HG03196 (cell line): ENCODE measurements at regions not wholly inside any gene's neighbourhood (a gene's known extent, or its start where the extent isn't known, plus 50 kb on each side); places are given as distances from the start of the nearest gene placed in this dataset.
A peak's percentile ranks its signal among the peaks of the same experiment; 100 is the strongest.
"Not testable (repeated sequence)": the region's sequence is repeated elsewhere in the genome, so short reads cannot be mapped to it uniquely, and the experiment has no call there.

Experiments used
- ATAC-seq: cut with Tn5 transposase; IDR thresholded peaks from one replicate; pipeline ENCODE4 v1.9.1; 2021; ENCODE audit not compliant: unreplicated experiment

DNA sequence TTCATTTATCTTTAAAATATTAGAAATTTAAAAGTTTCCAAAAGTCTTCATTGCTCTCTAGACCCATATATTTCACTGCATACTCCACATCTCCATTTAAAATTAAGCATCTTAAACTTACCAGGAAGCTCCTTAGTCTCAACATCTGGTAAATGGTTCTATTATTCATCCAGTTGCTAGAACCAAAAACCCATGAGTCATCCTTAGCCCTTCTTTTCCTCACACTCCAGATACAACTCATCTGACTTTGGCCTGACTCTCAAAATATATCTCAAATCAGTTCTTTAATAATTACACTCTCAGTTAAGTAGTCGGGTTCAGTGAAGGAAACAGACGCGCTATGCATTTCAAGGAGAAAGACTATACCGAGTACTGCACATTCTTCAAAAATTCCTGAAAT, 110.2 kb upstream of the COX7C start:
- ATAC-seq = no peak

DNA sequence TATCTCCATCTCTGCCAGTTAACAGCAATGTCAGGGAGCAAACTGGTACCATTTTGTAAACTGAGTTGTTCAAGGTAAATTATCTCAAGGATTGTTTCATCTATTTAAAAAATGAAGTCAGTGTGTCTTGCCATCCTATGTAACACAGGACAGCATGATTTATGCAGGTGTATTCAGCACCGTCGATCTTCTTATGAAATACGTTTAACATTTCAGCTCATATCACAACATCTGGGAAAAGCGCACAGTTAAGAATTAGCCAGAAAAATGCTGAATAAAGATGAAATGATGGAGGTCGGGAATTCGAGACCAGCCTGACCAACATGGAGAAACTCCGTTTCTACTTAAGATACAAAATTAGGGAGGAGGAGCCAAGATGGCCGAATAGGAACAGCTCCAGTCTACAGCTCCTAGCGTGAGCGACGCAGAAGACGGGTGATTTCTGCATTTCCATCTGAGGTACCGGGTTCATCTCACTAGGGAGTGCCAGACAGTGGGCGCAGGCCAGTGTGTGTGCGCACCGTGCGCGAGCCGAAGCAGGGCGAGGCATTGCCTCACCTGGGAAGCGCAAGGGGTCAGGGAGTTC, 107.3 kb upstream of the COX7C start:
- ATAC-seq = not testable (repeated sequence)

DNA sequence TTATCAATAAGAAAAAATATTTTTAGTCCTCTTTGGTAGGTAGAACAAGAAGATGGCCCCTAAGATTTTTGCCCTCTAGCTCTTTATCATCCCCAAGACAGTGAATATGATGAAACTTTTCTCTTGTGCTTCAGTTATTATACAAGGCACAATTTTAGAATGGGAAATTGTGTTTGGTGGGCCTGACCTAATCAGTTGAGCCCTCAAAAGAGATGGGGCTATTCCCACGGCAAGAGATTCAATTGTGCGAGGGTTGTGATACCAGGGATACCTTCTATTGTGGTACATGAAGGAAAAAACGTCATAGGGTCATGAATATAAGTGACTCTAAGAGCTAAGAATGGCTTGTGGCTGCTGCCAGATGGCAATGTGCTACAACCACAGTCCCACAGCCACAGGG, 94.0 kb upstream of the COX7C start:
- no peak for ATAC-seq

- ATAC-seq = no peak
These were observed 92.1 kb upstream of the COX7C start for GRCh38 chr5:86525622-86526021.

- ATAC-seq = no peak
These were observed 90.9 kb upstream of the COX7C start for GRCh38 chr5:86526811-86527348.

DNA sequence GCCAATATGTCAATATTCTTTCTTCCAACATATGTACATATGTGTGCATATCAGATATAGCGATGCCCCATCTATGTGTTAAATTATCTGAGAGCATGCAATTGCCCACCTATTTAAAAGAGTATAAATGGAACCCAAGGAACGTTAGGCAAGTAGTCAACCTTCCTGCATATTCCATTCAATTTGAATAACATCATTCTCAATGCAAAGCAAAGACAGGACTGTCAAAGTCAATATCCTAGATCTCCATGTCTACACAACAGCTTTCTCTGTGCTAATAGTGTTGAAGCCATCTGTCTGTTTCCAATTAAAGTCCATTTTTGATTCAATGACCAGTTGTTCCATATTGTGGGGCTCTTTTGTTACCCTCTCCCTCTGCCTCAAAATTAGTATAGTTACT, 85.3 kb upstream of the COX7C start:
- ATAC-seq = no peak

GRCh38 chr5:86536396-86536795, 81.3 kb upstream of the COX7C start:
- ATAC-seq = no peak

GRCh38 chr5:86542532-86542931, 75.2 kb upstream of the COX7C start:
- ATAC-seq = no peak

GRCh38 chr5:86546044-86546443, 71.7 kb upstream of the COX7C start:
- ATAC-seq = no peak

DNA sequence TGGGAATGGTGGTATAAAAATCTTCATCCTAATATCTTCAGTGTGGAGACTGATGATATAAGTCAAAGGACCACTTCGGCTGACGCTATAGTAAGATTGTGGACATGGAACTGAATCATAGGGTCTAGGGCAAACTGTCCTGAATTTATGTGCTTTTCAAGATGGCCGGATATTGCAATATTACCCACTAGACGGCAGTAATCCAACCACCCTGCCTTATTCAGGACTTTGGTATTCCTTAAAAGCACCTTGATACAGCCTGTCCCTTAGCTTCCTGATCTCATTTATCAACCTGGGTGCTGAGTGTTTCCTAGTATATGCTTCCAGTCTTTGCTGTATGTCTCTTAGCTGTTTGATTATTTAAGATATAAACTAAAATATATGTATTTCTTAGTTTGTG, 71.2 kb upstream of the COX7C start:
- ATAC-seq = no peak

DNA sequence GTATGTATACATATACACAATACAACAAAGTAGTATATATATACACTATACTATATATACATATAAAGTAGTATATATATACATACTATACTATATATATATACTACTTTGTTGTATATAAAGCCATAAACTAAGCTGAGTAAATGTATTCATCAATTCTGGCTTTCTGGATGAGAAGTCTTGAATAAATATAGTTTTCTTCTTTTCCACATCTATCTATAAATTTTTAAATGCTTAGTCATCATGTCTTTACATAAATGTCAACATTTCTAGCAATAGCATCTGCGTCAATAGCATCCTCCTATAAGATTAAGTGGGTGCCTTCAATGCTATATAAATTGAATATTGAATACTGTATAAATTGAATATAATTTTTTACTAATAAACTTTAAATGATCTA, 63.1 kb upstream of the COX7C start:
- ATAC-seq = no peak

DNA sequence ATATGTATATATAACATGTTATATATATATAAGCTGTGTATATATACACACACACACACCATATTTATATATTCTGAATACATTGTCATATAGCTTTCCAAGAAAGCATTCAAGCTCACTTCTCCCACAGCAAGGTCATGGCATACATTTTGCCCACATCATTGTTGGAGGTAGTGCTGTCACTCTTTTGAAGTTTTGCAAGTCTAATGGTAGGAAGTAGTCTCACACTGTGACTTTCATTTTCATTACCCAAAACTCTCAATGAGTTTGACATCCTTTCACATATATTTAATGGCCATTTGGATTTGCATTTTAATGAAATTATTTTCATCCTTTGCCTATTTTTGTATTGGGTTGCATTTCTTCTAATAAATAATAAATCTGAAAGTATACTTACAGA, 59.8 kb upstream of the COX7C start:
- ATAC-seq = no peak

DNA sequence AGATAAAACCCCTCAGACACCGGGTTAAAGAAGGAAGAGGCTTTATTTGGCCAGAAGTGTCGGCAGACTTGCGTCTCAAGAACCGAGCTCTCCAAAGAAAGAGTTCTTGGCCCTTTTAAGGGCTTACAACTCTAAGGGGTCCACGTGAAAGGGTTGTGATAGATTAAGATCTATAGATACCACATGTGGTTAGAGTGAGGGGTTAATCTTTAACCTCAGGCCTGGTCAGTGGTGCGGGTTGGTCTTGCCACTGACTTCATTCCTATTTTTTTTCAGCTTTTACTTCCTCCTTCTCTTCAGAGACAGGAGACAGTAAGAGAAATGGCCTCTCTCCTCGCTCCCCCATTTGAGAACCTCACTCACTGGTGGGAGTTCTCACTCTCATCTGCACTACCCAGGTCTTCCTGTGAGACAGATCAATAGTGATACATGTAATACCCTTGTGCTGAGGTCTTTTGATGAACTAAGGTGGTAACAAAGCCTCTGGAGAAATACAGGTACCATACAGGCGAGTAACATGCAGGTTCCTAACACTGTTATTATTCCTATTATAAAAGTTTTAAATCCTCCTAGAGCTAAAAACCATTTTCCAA, 52.4 kb upstream of the COX7C start:
- ATAC-seq = peak; percentile 75

- ATAC-seq = not testable (repeated sequence)
These were observed 51.7 kb upstream of the COX7C start for GRCh38 chr5:86566030-86566429.
